ENCODE measurements at regions not wholly inside any gene's neighbourhood (a gene's known extent, or its start where the extent isn't known, plus 50 kb on each side); places are given as distances from the start of the nearest gene placed in this dataset.
A peak's percentile ranks its signal among the peaks of the same experiment; 100 is the strongest.
"Not testable (repeated sequence)": the region's sequence is repeated elsewhere in the genome, so short reads cannot be mapped to it uniquely, and the experiment has no call there.

DNA sequence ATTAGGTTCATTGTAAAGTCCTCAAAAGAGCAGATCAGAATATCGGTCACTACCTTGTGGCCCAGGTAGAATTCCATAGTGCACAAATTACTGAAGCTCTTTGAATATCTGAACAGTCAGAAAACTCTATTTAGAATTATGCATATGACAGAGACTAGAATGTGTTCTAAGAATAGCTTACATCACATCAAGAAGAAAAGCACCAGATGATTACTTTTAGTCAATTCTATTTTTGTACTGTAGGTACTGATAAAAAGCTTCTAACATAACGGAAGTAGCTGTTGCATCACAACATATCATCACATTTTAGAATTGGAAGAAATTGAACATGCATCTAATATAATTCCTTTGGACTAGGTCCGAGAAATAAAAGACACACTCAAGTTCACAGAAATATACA lies 946.6 kb upstream of the ARRDC3 start:
- Histone ChIP-seq H3K27me3 (ENCODE audit: insufficient read depth, low read length) (no peaks in the 10 kb centered on the region), H3K27ac (ENCODE audit: low read depth, low read length) (no peak overlapping the region), H3K4me1 (ENCODE audit: control insufficient read depth, insufficient read depth, low read length, unreplicated experiment) (peaks cover 14% of the 10 kb centered on the region), H2AFZ (ENCODE audit: low read length, unreplicated experiment) (no peak overlapping the region), H3K79me2 (ENCODE audit: control insufficient read depth, insufficient read depth, low read length, unreplicated experiment) (no peaks in the 10 kb centered on the region), H3K36me3 (ENCODE audit: insufficient read depth, low read length) (no peaks in the 10 kb centered on the region), H3K4me3 (ENCODE audit: low read depth, low read length) (no peak overlapping the region)

- Histone ChIP-seq H3K27me3 (ENCODE audit: insufficient read depth, low read length) (no peaks in the 10 kb centered on the region), H3K27ac (ENCODE audit: low read depth, low read length) (no peak overlapping the region), H2AFZ (ENCODE audit: low read length, unreplicated experiment) (no peak overlapping the region), H3K4me3 (ENCODE audit: low read depth, low read length) (no peak overlapping the region), H3K4me1 (ENCODE audit: control insufficient read depth, insufficient read depth, low read length, unreplicated experiment) (peaks cover 14% of the 10 kb centered on the region), H3K36me3 (ENCODE audit: insufficient read depth, low read length) (no peaks in the 10 kb centered on the region), H3K79me2 (ENCODE audit: control insufficient read depth, insufficient read depth, low read length, unreplicated experiment) (no peaks in the 10 kb centered on the region)
Measured at GRCh38 chr5:92328584-92329259, 945.6 kb upstream of the ARRDC3 start.

GRCh38 chr5:92320446-92320845 lies 937.3 kb upstream of the ARRDC3 start:
- H3K4me1 ChIP-seq (ENCODE audit: control insufficient read depth, insufficient read depth, low read length, unreplicated experiment): no peaks in the 10 kb centered on the region
- no peak overlapping the region for H3K27ac ChIP-seq (ENCODE audit: low read depth, low read length)
- H3K79me2 ChIP-seq (ENCODE audit: control insufficient read depth, insufficient read depth, low read length, unreplicated experiment): no peaks in the 10 kb centered on the region
- no peaks in the 10 kb centered on the region for H3K27me3 ChIP-seq (ENCODE audit: insufficient read depth, low read length)
- no peak overlapping the region for H2AFZ ChIP-seq (ENCODE audit: low read length, unreplicated experiment)
- H3K4me3 ChIP-seq (ENCODE audit: low read depth, low read length): no peak overlapping the region
- no peaks in the 10 kb centered on the region for H3K36me3 ChIP-seq (ENCODE audit: insufficient read depth, low read length)

DNA sequence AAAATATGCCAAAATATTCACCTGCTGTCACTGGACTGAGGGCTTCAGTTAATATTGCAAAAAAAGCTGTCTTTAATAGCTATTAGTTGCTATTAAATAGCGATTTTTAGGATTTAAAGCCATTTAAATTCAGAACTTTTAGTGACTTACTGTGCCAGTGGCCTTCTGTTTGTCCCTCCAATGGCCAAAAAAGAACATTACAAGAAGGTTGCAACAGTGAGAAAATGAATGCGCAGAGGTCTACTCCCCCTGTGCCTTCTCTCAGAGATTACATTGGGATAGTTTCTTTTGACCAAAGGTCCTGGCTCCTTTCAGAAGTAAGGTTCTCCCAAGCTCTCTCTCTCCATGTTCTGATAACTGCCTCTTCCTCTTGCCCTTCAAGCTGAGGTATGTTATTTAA lies 930.3 kb upstream of the ARRDC3 start:
- Histone ChIP-seq H3K79me2 (ENCODE audit: control insufficient read depth, insufficient read depth, low read length, unreplicated experiment) (no peaks in the 10 kb centered on the region), H3K4me3 (ENCODE audit: low read depth, low read length) (no peak overlapping the region), H2AFZ (ENCODE audit: low read length, unreplicated experiment) (no peak overlapping the region), H3K27me3 (ENCODE audit: insufficient read depth, low read length) (no peaks in the 10 kb centered on the region), H3K27ac (ENCODE audit: low read depth, low read length) (no peak overlapping the region), H3K36me3 (ENCODE audit: insufficient read depth, low read length) (no peaks in the 10 kb centered on the region), H3K4me1 (ENCODE audit: control insufficient read depth, insufficient read depth, low read length, unreplicated experiment) (peaks cover 6% of the 10 kb centered on the region)

- Histone ChIP-seq H3K27me3 (ENCODE audit: insufficient read depth, low read length) (no peaks in the 10 kb centered on the region), H3K4me1 (ENCODE audit: control insufficient read depth, insufficient read depth, low read length, unreplicated experiment) (peaks cover 16% of the 10 kb centered on the region), H3K79me2 (ENCODE audit: control insufficient read depth, insufficient read depth, low read length, unreplicated experiment) (no peaks in the 10 kb centered on the region), H3K36me3 (ENCODE audit: insufficient read depth, low read length) (no peaks in the 10 kb centered on the region), H2AFZ (ENCODE audit: low read length, unreplicated experiment) (peak overlapping the region; percentile 5), H3K4me3 (ENCODE audit: low read depth, low read length) (no peak overlapping the region), H3K27ac (ENCODE audit: low read depth, low read length) (no peak overlapping the region)
Measured at GRCh38 chr5:92309336-92309991, 926.3 kb upstream of the ARRDC3 start.

- H3K27ac ChIP-seq (ENCODE audit: low read depth, low read length): no peak overlapping the region
- H3K79me2 ChIP-seq (ENCODE audit: control insufficient read depth, insufficient read depth, low read length, unreplicated experiment): no peaks in the 10 kb centered on the region
- no peak overlapping the region for H2AFZ ChIP-seq (ENCODE audit: low read length, unreplicated experiment)
- H3K27me3 ChIP-seq (ENCODE audit: insufficient read depth, low read length): no peaks in the 10 kb centered on the region
- H3K36me3 ChIP-seq (ENCODE audit: insufficient read depth, low read length): no peaks in the 10 kb centered on the region
- H3K4me1 ChIP-seq (ENCODE audit: control insufficient read depth, insufficient read depth, low read length, unreplicated experiment): peaks cover 16% of the 10 kb centered on the region
- no peak overlapping the region for H3K4me3 ChIP-seq (ENCODE audit: low read depth, low read length)
Measured at GRCh38 chr5:92308679-92309078, 925.6 kb upstream of the ARRDC3 start.

DNA sequence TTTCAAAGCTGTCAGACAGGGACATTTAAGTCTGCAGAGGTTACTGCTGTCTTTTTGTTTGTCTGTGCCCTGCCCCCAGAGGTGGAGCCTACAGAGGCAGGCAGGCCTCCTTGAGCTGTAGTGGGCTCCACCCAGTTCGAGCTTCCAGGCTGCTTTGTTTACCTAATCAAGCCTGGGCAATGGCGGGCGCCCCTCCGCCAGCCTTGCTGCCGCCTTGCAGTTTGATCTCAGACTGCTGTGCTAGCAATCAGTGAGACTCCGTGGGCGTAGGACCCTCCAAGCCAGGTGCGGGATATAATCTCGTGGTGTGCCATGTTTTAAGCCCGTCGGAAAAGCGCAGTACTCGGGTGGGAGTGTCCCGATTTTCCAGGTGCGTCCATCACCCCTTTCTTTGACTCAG lies 919.2 kb upstream of the ARRDC3 start:
- H3K79me2 ChIP-seq (ENCODE audit: control insufficient read depth, insufficient read depth, low read length, unreplicated experiment); H2AFZ ChIP-seq (ENCODE audit: low read length, unreplicated experiment); H3K27ac ChIP-seq (ENCODE audit: low read depth, low read length); H3K36me3 ChIP-seq (ENCODE audit: insufficient read depth, low read length); H3K4me1 ChIP-seq (ENCODE audit: control insufficient read depth, insufficient read depth, low read length, unreplicated experiment); H3K4me3 ChIP-seq (ENCODE audit: low read depth, low read length); H3K27me3 ChIP-seq (ENCODE audit: insufficient read depth, low read length): not testable (repeated sequence)

DNA sequence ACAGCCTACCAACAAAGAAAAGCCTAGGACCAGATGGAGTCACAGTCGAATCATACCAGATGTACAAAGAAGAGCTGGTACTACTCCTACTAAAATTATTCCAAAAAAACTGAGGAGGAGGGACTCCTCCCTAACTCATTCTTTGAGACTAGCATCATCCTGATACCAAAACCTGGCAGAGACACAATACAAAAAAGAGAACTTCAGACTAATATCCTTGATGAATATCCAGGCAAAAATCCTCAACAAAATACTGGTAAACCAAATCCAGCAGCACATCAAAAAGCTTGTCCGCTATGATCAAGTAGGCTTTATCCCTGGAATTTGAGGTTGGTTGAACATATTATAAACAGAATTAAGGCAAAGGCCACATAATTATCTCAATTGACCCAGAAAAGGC lies 900.4 kb upstream of the ARRDC3 start:
- Histone ChIP-seq H3K4me1 (ENCODE audit: control insufficient read depth, insufficient read depth, low read length, unreplicated experiment) (no peaks in the 10 kb centered on the region), H3K79me2 (ENCODE audit: control insufficient read depth, insufficient read depth, low read length, unreplicated experiment) (no peaks in the 10 kb centered on the region), H3K27ac (ENCODE audit: low read depth, low read length) (no peak overlapping the region), H3K27me3 (ENCODE audit: insufficient read depth, low read length) (no peaks in the 10 kb centered on the region), H2AFZ (ENCODE audit: low read length, unreplicated experiment) (no peak overlapping the region), H3K4me3 (ENCODE audit: low read depth, low read length) (no peak overlapping the region), H3K36me3 (ENCODE audit: insufficient read depth, low read length) (no peaks in the 10 kb centered on the region)

DNA sequence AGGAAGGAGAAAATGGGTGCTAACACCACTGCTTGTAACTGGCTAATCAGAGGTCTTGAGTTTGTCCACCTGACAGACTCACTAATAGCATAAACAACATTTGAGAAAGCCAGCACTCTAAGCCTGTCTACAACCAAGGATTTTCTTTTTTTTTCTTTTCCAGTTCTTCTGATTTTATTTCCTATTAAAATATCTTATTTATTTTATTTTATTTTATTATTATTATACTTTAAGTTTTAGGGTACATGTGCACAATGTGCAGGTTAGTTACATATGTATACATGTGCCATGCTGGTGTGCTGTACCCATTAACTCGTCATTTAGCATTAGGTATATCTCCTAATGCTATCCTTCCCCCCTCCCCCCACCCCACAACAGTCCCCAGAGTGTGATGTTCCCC lies 888.6 kb upstream of the ARRDC3 start:
- H3K27me3 ChIP-seq (ENCODE audit: insufficient read depth, low read length); H3K79me2 ChIP-seq (ENCODE audit: control insufficient read depth, insufficient read depth, low read length, unreplicated experiment); H2AFZ ChIP-seq (ENCODE audit: low read length, unreplicated experiment): not testable (repeated sequence)

DNA sequence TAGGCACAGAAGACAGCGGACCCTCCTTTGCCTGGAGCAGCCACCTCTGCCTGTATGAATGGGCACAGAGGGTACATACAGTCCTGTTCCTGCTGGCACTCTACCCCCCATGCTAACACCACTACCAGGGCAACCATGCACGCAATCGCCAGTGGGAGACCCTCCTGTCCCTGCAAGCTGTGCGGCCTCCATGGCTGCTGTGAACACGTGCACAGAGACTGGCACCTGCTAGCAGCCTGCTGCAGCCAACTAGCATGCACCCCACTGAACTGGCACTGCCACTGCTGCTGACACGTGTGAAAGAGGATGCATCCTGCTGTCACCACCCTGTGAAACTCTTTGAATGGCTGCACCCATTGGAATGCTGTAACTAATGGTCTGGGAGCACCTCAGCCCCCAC lies 885.2 kb upstream of the ARRDC3 start:
- Histone ChIP-seq H3K4me3 (ENCODE audit: low read depth, low read length) (no peak overlapping the region), H3K36me3 (ENCODE audit: insufficient read depth, low read length) (no peaks in the 10 kb centered on the region), H3K27me3 (ENCODE audit: insufficient read depth, low read length) (no peaks in the 10 kb centered on the region), H3K79me2 (ENCODE audit: control insufficient read depth, insufficient read depth, low read length, unreplicated experiment) (no peaks in the 10 kb centered on the region), H3K4me1 (ENCODE audit: control insufficient read depth, insufficient read depth, low read length, unreplicated experiment) (no peaks in the 10 kb centered on the region), H3K27ac (ENCODE audit: low read depth, low read length) (no peak overlapping the region), H2AFZ (ENCODE audit: low read length, unreplicated experiment) (no peak overlapping the region)

More for the DNA sequence above, 888.6 kb upstream of the ARRDC3 start:
- H3K4me3 ChIP-seq (ENCODE audit: low read depth, low read length); H3K36me3 ChIP-seq (ENCODE audit: insufficient read depth, low read length); H3K27ac ChIP-seq (ENCODE audit: low read depth, low read length); H3K4me1 ChIP-seq (ENCODE audit: control insufficient read depth, insufficient read depth, low read length, unreplicated experiment): not testable (repeated sequence)

DNA sequence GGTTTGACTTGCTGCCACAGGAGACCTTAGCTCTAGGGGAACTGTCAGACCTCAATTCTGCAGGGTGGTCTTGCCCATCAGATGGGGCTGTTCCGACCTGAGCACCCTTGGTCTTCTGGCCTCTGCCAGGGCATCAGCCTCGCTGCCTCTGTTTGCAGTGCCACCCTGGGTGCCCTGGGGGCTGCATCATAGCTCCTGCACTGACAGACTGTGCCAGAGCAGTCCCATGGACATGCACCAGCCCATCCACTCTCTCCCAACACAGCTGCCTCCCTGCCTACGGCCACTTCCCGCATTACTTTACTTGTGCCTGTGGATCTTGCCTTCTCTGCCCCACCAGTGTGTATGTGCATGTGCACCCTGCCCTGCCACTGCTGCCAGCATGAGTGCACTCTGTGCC lies 884.7 kb upstream of the ARRDC3 start:
- H3K27ac ChIP-seq (ENCODE audit: low read depth, low read length): no peak overlapping the region

More for the DNA sequence above, 884.7 kb upstream of the ARRDC3 start:
- Histone ChIP-seq H3K4me3 (ENCODE audit: low read depth, low read length) (no peak overlapping the region), H3K27me3 (ENCODE audit: insufficient read depth, low read length) (no peaks in the 10 kb centered on the region), H3K36me3 (ENCODE audit: insufficient read depth, low read length) (no peaks in the 10 kb centered on the region), H3K4me1 (ENCODE audit: control insufficient read depth, insufficient read depth, low read length, unreplicated experiment) (no peaks in the 10 kb centered on the region), H2AFZ (ENCODE audit: low read length, unreplicated experiment) (no peak overlapping the region), H3K79me2 (ENCODE audit: control insufficient read depth, insufficient read depth, low read length, unreplicated experiment) (no peaks in the 10 kb centered on the region)
